Naive B cell (primary cell): ENCODE measurements at regions not wholly inside any gene's neighbourhood (a gene's known extent, or its start where the extent isn't known, plus 50 kb on each side); places are given as distances from the start of the nearest gene placed in this dataset.
A peak's percentile ranks its signal among the peaks of the same experiment; 100 is the strongest.
"Not testable (repeated sequence)": the region's sequence is repeated elsewhere in the genome, so short reads cannot be mapped to it uniquely, and the experiment has no call there.

Experiments
- ATAC-seq, 2 donors: fragments of 150-1000 bp; cut with Tn5 transposase; 2 replicates each; pipeline ENCODE4 v1.10.0; 2021; ENCODE audit warnings: low read depth in 2 of 2, mild to moderate bottlenecking in 2 of 2, moderate library complexity in 2 of 2
- DNase-seq: peaks from one replicate; pipeline ENCODE4 v3.0.0; 2022
- H3K27ac Mint-ChIP-seq, 6 donors: one replicate each; pipeline ENCODE4 v1.8.0; 2020 to 2022; ENCODE audit warnings: mild to moderate bottlenecking in 6 of 6, mixed read lengths in 6 of 6, moderate library complexity in 5 of 6, inconsistent platforms in 2 of 6
- H3K27me3 Mint-ChIP-seq, 3 donors: one replicate each; pipeline ENCODE4 v1.8.0; 2021 to 2022; ENCODE audit warnings: mixed read lengths in 3 of 3, mild to moderate bottlenecking in 1 of 3
- H3K36me3 Mint-ChIP-seq, 2 donors: one replicate each; pipeline ENCODE4 v1.8.0; 2020 to 2022; ENCODE audit warnings: mixed read lengths in 2 of 2, inconsistent platforms in 1 of 2, mild to moderate bottlenecking in 1 of 2
- H3K4me1 Mint-ChIP-seq, 3 donors: one replicate each; pipeline ENCODE4 v1.8.0; 2020 to 2022; ENCODE audit warnings: mixed read lengths in 3 of 3, inconsistent platforms in 1 of 3, mild to moderate bottlenecking in 1 of 3, moderate library complexity in 1 of 3
- H3K4me3 Mint-ChIP-seq, 8 donors: one replicate each; pipeline ENCODE4 v1.8.0; 2020 to 2022; ENCODE audit warnings: mild to moderate bottlenecking in 8 of 8, mixed read lengths in 8 of 8, moderate library complexity in 8 of 8, inconsistent platforms in 2 of 8
- H3K9me3 Mint-ChIP-seq, 7 donors: one replicate each; pipeline ENCODE4 v1.8.0; 2020 to 2022; ENCODE audit warnings: mixed read lengths in 7 of 7, mild to moderate bottlenecking in 5 of 7, inconsistent platforms in 2 of 7, moderate library complexity in 1 of 7

DNA sequence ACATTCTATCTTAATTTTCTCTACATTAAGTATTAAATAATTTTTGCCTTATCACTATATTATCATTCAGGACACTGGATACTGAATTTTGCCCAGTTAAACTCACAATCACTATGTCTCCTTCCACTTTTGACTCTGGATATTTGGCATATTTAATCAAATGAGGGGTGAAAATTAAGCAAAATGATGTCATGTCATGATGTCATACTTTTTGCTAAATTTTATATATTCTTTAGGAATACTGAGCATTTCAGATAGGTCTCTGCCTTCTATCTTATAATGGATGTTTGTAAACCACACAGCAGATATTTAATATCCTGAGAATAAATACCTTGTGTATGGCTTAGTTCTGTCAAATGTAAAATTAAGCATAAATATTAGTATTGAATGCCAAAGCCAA lies 79.5 kb upstream of the HIVEP3 start:
- H3K36me3 Mint-ChIP-seq, result no peaks in the 10 kb centered on the region
- H3K9me3 Mint-ChIP-seq, result peaks cover 0 to 8% (median 5%) of the 10 kb centered on the region in 7 donors
- no peaks in the 10 kb centered on the region for H3K27me3 Mint-ChIP-seq
- no peak for DNase-seq
- H3K4me1 Mint-ChIP-seq, result no peaks in the 10 kb centered on the region
- no peak overlapping the region for H3K27ac Mint-ChIP-seq
- H3K4me3 Mint-ChIP-seq, result no peak overlapping the region
- ATAC-seq, result no peak

DNA sequence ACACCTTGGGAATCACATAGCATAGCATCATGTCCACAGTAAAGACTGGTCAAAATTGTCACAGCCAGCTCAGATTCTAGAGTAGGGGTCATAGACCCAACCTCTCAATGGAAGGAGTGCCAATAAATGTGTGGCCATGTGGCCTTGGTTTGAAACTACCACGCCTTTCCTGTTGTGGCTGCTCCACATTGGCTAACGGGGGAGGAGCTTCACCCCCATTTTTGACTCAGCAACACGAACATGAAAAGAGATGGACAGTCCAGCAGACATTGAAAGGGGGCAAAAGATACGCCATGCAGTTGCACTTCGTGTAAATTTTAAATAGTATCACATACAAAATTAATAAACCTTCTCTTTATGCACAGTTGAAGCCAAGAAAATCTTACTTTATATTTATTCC lies 78.4 kb upstream of the HIVEP3 start:
- Mint-ChIP-seq H3K27ac (no peak overlapping the region), H3K36me3 (no peaks in the 10 kb centered on the region), H3K27me3 (no peaks in the 10 kb centered on the region), H3K4me3 (no peak overlapping the region), H3K9me3 (peaks cover 0 to 8% (median 5%) of the 10 kb centered on the region in 7 donors), H3K4me1 (no peaks in the 10 kb centered on the region)
- DNase-seq (no peak), ATAC-seq (no peak)

DNA sequence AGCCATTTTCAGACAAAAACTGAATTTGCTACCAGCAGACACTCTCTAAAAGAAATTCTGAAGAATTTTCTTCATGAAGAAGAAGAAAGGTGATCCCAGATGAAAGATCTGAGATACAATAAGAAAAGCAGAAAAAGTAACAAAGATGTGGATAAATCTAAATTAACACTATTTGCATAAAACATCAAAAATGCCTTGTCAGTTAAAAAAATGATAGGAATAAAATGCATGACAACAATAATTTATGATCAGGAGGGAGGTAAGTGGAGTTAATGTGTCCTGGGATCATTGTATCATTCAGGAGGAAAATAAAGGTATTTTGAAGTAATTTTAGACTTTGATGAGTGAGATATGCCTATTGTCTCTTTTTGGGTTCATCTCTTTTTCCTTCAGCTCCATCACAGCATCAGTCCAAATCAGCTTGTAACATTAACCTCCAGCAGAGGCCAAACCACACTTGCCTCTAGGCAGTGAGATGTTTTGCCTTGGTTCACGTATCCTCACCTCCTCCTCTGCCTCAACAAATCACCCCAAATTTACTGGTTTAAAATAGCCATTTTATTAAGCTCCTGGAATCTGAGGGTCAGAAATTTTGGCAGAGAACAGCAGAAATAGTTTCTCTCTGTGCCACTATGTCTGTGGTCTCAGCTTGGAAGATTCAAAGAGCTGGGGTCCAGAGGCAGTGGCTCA lies 76.9 kb upstream of the HIVEP3 start:
- Mint-ChIP-seq H3K9me3 (peaks cover 0 to 8% (median 5%) of the 10 kb centered on the region in 7 donors), H3K4me3 (no peak overlapping the region), H3K4me1 (no peaks in the 10 kb centered on the region), H3K27ac (no peak overlapping the region), H3K27me3 (no peaks in the 10 kb centered on the region), H3K36me3 (no peaks in the 10 kb centered on the region)
- ATAC-seq, result no peak
- no peak for DNase-seq

DNA sequence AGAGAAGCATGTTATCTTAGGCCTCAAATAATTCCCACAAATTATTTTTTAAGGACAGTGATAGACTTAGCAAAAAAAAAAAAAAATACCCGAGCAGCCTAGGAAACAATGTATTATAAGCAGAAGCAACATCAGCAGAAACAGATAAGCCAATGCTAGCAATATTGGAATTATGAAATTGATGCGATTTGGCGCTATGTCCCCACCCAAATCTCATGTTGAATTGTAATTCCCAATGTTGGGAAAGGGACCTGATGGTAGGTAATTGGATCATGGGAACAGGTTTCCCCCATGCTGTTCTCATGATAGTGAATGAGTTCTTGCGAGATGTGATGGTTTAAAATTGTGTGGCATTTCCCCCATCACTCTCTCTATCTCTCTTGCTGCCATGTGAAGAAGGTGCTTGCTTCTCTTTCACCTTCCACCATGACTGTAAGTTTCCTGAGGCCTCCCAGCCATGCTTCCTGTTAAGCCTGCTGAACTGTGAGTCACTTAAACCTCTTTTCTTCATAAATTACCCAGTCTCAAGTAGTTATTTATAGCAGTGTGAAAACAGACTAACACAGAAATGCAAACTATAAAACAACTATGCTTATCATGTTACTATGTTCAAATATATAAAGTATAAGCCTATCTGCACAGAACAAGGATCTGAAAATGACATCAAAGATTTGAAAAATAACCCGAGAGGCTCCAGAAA lies 75.6 kb upstream of the HIVEP3 start:
- Mint-ChIP-seq H3K4me3 (no peak overlapping the region), H3K27ac (no peak overlapping the region), H3K4me1 (no peaks in the 10 kb centered on the region), H3K27me3 (no peaks in the 10 kb centered on the region), H3K9me3 (peaks cover 0 to 10% (median 5%) of the 10 kb centered on the region in 7 donors), H3K36me3 (no peaks in the 10 kb centered on the region)
- no peak for ATAC-seq
- DNase-seq, result no peak

DNA sequence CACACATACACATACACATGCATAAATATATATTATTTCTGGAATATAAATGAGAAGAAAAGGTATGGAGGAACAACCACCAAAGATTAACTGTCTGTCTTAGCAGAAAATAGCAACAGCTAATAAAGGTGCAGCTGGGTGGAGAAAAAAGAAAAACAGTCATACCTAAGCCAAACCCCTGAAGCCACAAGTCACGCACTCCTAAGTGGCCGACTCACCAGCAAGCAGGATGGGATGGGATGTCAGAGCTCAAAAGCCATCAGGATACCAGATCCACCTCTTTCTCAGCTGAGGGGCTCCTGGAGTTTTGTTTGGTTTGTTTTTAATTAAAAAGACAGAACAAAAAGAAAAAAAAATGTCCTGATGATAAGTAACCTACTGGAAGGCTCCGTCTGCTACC lies 64.7 kb upstream of the HIVEP3 start:
- ATAC-seq, result no peak
- no peak for DNase-seq
- Mint-ChIP-seq H3K27ac (no peak overlapping the region), H3K9me3 (peaks cover 0 to 2% (median 0%) of the 10 kb centered on the region in 7 donors), H3K36me3 (no peaks in the 10 kb centered on the region), H3K4me1 (peaks cover 0 to 4% (median 0%) of the 10 kb centered on the region in 3 donors), H3K27me3 (peaks cover 0 to 12% (median 6%) of the 10 kb centered on the region in 3 donors), H3K4me3 (no peak overlapping the region)

- Mint-ChIP-seq H3K36me3 (no peaks in the 10 kb centered on the region), H3K27ac (no peak overlapping the region), H3K4me3 (no peak overlapping the region), H3K4me1 (peaks cover 0 to 4% (median 0%) of the 10 kb centered on the region in 3 donors), H3K9me3 (no peaks in the 10 kb centered on the region), H3K27me3 (peaks cover 0 to 12% (median 0%) of the 10 kb centered on the region in 3 donors)
- ATAC-seq (no peak), DNase-seq (no peak)
These were observed 63.1 kb upstream of the HIVEP3 start for GRCh38 chr1:41981796-41982195.

- peaks cover 0 to 12% (median 0%) of the 10 kb centered on the region in 3 donors for H3K27me3 Mint-ChIP-seq
- DNase-seq (no peak), ATAC-seq (no peak)
- no peak overlapping the region for H3K4me3 Mint-ChIP-seq
- no peaks in the 10 kb centered on the region for H3K36me3 Mint-ChIP-seq
- peak overlapping the region in 1 of 6 donors; percentile 7 for H3K27ac Mint-ChIP-seq
- no peaks in the 10 kb centered on the region for H3K9me3 Mint-ChIP-seq
- H3K4me1 Mint-ChIP-seq, result peaks cover 0 to 4% (median 0%) of the 10 kb centered on the region in 3 donors
These were observed 62.3 kb upstream of the HIVEP3 start for GRCh38 chr1:41980827-41981653.

DNA sequence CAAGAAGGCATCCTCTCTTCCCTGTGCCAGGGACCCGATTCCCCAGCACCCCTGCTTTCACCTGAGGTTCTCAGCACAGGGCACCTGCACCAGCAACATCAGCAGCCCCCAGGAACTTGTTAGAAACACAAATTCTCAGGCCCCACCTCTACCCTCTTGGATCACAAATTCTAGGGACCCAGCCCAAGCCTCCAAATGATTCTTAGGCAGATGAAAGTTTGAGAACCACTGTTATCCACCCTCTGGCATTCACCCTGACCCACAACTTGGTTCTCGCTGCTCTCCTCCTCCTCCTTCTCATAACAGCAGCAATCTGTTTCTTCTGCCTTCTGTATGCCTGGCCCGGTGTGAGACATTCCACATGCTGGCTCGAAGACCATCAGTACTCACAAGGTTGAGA lies 60.3 kb upstream of the HIVEP3 start:
- ATAC-seq, result no peak
- Mint-ChIP-seq H3K27ac (no peak overlapping the region), H3K4me1 (peaks cover 0 to 4% (median 0%) of the 10 kb centered on the region in 3 donors), H3K4me3 (no peak overlapping the region), H3K9me3 (no peaks in the 10 kb centered on the region), H3K36me3 (no peaks in the 10 kb centered on the region), H3K27me3 (peaks cover 0 to 12% (median 0%) of the 10 kb centered on the region in 3 donors)
- no peak for DNase-seq

GRCh38 chr1:41977326-41977725 lies 58.6 kb upstream of the HIVEP3 start:
- peaks cover 0 to 12% (median 0%) of the 10 kb centered on the region in 3 donors for H3K27me3 Mint-ChIP-seq
- peaks cover 0 to 4% (median 0%) of the 10 kb centered on the region in 3 donors for H3K4me1 Mint-ChIP-seq
- no peak for DNase-seq
- H3K4me3 Mint-ChIP-seq, result no peak overlapping the region
- no peak for ATAC-seq
- H3K27ac Mint-ChIP-seq, result no peak overlapping the region
- H3K36me3 Mint-ChIP-seq, result peaks cover 0 to 2% of the 10 kb centered on the region in 2 donors
- H3K9me3 Mint-ChIP-seq, result no peaks in the 10 kb centered on the region

DNA sequence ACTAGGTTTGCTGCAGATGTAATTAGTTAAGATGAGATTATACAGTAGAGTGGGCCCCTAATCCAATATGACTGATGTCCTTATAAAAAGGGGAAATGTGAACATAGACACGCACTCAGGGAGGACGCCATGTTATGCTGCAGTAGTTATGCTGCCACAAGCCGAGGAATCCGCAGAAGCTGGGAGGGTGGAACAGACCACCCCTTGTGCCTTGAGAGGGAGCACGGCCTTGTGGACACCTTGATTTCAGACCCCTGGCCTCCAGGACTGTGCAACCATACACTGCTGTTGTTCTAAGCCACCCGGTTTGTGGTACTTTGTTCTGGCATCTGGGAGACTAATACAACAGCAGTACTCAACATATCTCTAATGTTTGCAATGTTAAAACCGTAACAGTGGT lies 57.9 kb upstream of the HIVEP3 start:
- Mint-ChIP-seq H3K27me3 (peaks cover 0 to 12% (median 0%) of the 10 kb centered on the region in 3 donors), H3K36me3 (peaks cover 0 to 6% of the 10 kb centered on the region in 2 donors), H3K27ac (no peak overlapping the region), H3K4me1 (peaks cover 0 to 4% (median 0%) of the 10 kb centered on the region in 3 donors), H3K9me3 (peaks cover 0 to 2% (median 0%) of the 10 kb centered on the region in 7 donors), H3K4me3 (no peak overlapping the region)
- ATAC-seq, result no peak
- DNase-seq, result no peak

DNA sequence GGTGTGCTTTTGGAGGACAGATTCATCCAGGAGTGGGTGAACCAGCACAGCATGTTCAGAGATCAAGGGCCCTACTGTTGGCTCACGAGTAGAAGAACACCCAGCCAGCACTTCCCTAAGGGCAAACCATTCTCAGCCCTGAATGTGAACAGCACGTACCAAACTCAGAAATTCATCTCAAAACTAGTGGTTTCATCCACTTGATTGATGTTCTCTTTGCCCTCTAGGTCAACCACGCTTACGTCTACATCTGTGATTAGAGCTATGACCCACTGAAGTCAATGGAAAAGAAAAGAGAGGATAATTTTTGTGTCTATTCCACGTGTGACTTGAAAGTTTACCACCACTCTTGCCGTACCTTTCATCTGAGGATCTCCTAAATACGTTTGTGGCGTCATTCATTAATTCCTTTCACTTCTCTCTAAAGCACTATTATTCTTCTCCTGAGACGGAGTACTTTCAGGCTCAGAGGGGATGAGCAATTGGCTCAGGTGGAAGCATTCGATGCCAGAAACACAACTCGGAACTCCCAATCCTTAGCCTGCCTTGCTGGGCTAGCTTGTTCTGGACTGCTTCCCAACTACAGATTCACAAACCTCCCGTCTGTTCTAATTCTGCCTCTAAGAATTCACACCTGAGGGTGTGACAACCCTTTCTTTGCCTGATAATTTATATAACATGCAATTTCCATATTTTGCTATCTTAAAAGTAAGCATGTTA lies 57.3 kb upstream of the HIVEP3 start:
- DNase-seq (no peak), ATAC-seq (no peak)
- Mint-ChIP-seq H3K9me3 (peaks cover 0 to 2% (median 0%) of the 10 kb centered on the region in 7 donors), H3K4me1 (peaks cover 0 to 3% (median 0%) of the 10 kb centered on the region in 3 donors), H3K27me3 (peaks cover 0 to 7% (median 0%) of the 10 kb centered on the region in 3 donors), H3K36me3 (peaks cover 0 to 6% of the 10 kb centered on the region in 2 donors), H3K27ac (no peak overlapping the region), H3K4me3 (no peak overlapping the region)

- Mint-ChIP-seq H3K4me3 (no peak overlapping the region), H3K4me1 (no peaks in the 10 kb centered on the region), H3K36me3 (peaks cover 0 to 6% of the 10 kb centered on the region in 2 donors), H3K27me3 (no peaks in the 10 kb centered on the region), H3K9me3 (peaks cover 0 to 2% (median 0%) of the 10 kb centered on the region in 7 donors), H3K27ac (no peak overlapping the region)
- no peak for DNase-seq
- no peak for ATAC-seq
These were observed 56.4 kb upstream of the HIVEP3 start for GRCh38 chr1:41975121-41975520.

DNA sequence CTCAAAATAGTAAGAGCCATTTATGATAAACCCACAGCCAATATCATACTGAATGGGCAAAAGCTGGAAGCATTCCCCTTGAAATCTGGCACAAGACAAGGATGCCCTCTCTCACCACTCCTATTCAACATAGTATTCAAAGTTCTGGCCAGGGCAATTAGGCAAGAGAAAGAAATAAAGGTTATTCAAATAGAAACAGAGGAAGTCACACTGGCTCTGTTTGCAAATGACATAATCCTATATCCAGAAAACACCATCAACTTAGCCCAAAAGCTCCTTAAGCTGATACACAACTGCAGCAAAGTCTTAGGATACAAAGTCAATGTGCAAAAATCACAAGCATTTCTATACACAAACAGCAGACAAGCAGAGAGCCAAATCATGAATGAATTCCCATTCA lies 49.8 kb upstream of the HIVEP3 start:
- DNase-seq, H3K27ac Mint-ChIP-seq, H3K4me3 Mint-ChIP-seq, H3K36me3 Mint-ChIP-seq, H3K4me1 Mint-ChIP-seq, ATAC-seq: not testable (repeated sequence)
- H3K27me3 Mint-ChIP-seq, result peaks cover 0 to 25% (median 16%) of the 10 kb centered on the region in 3 donors
- H3K9me3 Mint-ChIP-seq, result peaks cover 0 to 12% (median 8%) of the 10 kb centered on the region in 7 donors
